ENCODE measurements at regions not wholly inside any gene's neighbourhood (a gene's known extent, or its start where the extent isn't known, plus 50 kb on each side); places are given as distances from the start of the nearest gene placed in this dataset.

DNA sequence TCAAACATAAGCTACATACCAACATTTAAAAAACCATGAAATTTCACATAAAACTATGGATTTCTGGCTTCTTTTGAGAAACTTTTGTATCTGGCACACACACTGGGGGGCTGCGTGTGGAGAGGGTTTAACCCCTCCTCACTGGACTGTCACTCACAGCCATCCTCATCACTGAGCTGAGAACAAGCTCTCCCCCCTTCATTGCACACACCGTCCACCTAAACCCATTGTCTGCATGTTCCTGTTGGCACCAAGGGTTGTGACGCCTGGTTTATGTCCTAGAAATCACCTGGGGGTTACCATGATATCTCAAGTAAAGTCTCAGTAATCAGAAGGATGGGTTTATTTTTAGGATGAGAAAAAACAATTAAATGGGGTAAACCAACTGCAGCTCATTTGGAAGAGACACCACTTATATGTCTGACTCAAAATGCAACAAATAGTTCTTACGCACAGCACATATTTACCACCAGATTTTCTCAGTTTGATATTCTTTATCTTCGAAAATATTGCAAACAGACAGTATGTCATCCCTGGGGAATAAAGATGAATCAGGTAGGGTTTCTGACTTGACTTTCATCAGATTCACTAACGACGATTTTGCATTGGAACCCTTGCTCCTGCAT lies 218.5 kb upstream of the KLF6 start:
- no peak for DNase-seq (ENCODE audit: low spot score)

DNA sequence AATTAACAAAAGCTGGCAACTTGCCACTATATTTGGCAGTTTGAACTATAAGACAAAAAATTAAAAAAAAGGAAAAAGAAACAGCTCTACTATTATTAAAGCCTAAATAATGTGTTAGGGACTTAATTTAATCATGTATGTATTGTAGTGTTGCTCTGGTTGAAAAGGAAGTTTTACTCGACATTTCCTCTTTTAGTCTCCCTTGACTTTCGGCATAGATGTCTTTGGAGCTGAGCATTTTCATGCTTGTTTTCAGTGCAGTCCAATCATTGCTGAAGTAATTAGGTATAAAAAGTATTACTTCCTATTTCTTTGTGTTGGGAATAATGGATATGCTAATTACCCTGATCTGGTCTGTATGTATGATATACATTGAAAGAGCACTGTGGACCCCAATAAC lies 216.8 kb upstream of the KLF6 start:
- no peak for DNase-seq (ENCODE audit: low spot score)

DNA sequence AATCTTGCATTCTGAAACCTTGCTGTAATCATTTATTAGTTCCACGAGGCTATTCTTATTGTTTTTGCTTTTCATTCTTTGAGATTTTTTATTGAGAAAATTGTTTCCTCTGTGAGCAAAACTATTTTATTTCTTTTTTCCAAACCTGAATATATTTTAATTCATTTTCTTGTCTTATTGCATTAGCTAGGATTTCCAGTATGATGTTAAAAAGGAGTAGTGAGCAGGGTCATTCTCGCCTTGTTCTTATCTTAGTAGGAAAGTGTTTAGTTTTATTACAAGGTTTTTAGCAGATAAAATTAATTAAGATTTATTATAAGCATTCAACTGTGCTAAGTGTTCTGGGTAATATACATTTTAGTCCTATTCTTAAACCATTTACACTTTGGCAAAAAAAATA lies 214.6 kb upstream of the KLF6 start:
- no peak for DNase-seq (ENCODE audit: low spot score)

DNA sequence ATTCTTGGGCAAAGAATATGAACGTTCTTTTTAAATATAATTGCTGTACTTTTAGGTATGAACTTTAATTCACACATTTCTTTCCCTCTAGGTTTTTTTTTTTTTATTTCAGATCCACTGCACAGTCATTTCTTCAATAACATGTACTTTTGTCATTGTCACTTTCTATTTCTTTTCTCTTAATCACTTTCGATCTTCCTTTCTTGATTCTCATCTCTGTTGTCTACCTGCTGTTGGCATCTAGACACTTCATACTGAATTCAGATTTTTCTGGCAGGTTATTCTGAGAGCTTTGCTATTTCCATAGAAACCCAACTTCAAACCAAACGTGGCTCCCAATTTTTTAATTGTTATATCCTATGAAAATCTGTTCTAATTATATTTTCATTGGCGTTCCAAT lies 211.7 kb upstream of the KLF6 start:
- no peak for DNase-seq (ENCODE audit: low spot score)

DNA sequence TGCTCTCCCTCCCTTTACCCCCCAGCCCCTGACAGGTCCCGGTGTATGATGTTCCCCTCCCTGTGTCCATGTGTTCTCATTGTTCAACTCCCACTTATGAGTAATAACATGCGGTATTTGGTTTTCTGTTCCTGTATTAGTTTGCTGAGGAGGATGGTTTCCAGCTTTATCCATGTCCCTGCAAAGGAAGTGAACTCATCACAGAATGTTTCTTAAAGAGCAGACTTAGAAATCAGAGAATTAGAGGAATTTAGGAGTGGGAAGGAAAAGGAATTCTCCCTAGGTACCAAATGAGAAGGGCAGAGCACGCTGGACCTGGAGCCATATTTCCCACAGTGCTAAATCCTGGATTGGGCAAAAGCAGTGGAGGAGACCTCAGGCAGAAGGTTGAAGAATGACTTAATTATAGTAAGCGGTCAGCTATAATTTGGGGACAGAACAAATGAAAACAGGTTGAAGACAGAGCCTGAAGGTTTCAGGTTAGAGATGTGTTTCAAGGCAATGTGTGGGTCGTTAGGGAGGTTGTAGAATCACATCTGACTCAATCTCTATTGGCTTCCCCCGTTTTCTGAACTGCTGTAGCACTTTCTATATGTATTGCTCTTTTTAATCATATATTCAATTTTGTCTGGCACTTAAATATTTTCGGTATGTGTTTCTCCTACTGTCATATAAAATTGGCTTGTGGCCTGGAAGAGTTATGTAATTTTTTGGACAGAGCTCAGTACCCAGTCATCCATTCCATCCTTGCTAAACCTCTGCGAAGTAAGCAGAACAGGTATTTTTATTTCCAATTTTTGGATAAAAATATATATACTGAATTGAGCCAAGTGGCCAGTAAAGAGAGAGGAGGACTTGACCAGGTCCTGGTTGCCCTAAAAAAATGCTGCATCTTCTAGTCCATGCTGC lies 210.5 kb upstream of the KLF6 start:
- DNase-seq (ENCODE audit: low spot score), result no peak

DNA sequence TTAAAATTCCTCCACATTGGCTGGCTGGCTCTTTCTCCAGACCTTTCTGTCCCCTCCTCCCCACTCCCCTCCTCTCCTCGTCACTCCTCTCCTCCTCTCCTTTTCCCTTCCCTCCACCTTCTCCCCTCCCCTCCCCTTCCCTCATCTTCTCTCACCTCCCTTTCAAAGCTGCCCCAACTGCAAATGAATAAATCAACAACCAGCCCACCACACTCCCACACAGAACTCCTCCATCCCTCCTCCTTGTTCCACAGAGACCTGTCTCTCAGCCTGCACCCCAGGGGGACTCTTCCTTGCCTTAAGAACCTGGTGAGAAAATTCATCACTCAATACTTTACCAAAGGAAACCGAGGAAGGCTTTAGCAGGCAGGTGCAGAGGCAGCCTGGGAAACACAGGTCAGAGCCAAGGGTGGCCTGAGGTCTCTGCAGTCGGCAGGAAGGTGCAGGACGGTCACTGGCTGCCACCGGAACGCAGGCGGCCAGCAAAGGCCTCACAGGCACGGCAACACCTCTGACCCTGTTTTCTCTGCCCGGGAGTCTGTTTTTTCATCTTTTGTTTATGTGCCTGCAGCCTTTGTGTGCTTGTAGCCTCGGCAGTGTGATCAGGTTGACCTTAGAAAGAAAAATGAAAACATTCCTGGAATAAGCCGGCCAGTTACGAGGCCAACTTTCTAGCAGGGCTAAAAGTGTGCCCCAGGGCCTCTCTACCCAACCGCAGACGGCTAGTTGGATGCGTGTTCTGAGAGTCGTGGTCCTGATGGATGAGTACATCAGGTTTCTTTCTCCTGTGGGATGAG lies 207.6 kb upstream of the KLF6 start:
- no peak for DNase-seq (ENCODE audit: low spot score)

DNA sequence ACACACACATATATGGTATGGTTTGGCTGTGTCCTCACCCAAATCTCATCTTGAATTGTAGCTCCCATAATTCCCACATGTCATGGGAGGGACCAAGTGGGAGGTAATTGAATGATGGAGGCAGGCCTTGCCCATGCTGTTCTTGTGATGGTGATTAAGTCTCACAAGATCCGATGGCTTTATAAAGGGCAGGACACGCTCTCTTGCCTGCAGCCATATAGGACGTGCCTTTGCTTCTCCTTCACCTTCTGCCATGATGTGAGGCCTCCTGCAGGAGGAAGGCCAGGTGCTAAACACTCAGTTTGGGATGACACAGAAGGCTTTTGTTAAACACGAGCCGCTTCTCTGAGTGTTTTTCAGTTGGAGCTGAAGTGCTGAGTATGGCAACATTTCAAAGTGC lies 205.3 kb upstream of the KLF6 start:
- no peak for DNase-seq (ENCODE audit: low spot score)

DNA sequence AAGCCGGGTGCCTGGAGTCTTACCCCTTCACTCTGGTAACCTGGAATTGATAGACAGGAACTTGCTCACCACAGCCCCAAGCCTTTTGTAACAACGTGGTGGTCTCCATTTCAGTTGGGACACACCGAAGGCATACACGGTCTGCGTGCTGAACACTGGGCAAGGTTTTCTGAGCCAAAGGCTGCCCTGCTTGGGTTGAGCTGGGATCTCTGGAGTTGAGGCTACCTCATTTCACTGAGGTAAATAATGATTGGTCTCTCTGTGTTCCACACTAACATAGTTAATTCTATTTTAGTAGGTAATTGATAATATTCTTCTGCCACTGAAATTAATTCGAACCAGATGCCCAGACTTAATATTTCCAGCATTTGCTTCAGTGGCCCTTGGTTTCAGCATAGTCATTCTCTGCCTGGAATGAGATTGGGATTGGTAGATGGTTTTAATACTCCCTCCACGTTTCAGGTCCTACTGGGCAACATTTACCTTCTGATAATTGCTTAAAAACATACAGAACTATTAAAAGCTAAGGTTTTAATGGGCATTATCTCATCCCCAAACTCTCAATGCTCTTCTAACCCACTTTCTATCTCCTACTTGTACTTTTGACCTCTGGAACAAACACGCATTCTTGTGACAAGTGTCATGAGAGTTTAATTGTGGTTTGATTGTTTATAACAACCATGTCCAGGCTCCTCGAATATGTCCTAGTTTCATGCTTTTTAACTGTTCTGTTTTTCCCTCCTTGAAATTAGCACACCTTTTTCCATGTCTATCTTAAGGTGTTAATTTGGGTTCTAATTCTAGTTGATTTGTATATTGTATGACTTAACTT lies 202.3 kb upstream of the KLF6 start:
- DNase-seq (ENCODE audit: low spot score), result peak; percentile 60

DNA sequence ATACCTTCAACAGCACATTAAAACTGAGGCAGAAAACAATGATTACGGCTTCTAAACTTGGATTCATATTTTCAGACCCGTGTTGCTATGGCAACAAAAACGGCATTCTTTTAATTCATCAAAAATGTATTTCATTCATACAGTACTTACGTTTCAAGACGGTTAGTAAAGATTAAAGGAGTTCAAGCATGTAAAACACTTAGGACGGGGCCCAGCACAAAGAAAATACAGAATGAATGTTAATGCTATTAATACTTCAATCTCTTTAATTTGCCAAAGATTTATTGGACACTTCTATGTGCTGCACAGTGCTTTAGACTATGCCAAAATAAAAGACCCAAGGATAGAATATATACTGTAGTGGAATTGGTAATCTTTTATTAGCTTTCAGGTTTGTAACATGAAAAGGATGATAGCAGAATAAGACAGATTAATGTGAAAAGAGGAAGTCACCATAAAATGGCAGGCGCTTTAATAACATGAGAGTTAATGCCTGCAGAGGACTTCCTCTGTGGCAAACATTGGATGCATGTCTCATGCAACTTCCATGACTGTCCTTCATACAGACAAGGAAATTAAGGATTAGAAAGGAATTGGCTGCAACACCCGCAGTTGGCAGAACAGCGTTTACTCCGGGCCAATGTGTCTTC lies 201.6 kb upstream of the KLF6 start:
- DNase-seq (ENCODE audit: low spot score), result no peak

DNA sequence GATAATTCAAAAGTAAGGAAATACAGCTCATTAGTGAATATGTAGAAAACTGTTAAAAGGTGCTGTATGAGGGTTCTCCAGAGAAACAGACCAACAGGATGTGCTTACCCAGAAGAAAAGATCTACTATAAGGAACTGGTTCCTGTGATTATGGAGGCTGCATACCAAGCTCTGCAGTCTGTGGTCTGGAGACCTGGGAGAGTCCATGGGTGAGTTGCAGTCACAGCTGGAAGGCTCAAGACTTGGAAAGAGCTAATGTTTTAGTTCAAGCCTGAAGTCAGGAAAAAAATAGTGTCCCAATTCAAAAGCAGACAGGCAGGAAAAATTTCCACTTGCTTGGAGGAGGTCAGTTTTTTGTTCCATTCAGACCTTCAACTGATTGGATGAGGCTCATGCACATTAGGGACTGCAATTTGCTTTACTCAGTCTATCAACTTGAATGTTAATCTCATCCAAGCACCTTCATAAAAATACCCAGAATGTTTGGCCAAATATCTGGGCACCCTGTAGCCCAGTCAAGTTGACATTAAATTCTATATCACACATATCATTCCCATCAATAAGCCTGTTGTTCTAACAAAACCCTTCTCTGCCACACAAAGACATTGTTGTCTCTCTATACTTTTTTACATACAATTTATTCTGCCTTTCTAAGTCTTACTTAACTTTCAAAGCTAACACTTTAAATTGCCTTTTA lies 197.9 kb upstream of the KLF6 start:
- no peak for DNase-seq (ENCODE audit: low spot score)

DNA sequence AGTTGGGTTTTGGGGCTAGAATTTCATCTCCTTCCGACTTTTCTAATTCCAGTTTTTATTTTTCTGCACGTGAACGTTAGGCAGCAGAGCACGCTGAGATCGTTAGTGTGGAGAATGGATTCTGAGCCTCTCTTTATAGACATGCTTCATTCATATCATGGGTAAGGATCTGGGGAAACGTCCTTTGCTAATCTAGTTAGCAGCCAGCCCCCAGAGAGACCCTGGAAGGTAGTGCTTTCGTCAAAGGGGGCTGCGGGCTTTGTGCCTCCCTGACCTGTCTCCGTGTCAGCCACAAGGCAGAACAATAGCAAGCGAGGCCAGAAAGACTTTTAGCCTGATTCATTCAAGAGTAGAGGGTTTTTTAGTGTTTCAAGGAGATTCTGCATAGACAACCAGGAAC lies 196.3 kb upstream of the KLF6 start:
- DNase-seq (ENCODE audit: low spot score), result no peak

DNA sequence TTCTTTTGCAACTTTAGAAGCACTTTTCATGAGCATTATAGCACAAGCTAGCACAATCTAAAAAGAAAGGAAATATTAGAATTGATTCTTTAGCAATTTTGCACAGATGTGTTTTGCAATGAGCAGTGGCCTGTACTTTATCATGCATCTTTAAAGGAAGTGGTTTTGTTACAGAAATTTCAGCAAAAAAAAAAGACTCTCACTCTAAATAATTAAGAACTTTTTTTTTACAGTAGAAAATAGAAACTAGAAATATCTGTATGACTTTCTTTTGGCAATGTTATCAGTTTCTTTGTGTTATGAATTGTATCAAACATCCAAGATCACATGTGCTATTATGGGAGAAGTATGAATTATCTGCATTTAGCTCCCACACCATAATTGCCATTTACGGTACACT lies 195.7 kb upstream of the KLF6 start:
- DNase-seq (ENCODE audit: low spot score), result no peak

DNA sequence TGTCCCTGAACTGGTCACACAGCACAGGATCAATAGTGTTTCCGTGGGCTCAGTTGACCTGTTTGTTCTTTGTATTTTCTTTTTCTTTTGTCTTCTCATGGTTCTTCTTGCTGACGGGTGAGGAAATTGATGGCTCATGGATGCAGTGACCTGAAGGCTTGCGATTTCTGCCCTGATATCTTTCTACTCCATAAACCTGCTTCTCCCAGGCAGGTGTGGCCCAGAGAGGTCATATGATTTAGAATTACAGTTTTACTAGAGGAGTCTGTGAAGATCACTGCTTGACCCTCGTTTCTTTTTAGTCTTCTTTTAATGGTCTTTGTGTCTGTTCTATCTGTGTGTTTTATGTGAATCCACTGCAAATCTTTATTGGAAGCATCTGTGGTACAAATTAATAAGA lies 195.1 kb upstream of the KLF6 start:
- no peak for DNase-seq (ENCODE audit: low spot score)

DNA sequence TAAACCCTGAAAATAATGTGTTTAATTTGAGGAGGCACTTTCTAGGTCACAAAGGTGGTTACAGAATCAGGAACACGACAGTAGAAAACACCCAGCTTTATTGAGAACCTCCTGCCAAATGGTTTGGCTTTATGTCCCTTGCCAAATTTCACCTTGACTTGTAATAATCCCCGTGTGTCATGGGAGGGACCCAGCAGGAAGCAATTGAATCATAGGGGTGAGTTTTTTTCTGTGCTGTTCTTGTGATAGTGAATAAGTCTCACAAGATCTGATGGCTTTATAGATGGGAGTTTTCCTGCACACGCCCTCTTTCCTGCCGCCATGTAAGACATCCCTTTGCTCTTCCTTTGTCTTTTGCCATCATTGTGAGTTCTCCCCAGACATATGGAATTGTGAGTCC lies 193.8 kb upstream of the KLF6 start:
- no peak for DNase-seq (ENCODE audit: low spot score)

DNA sequence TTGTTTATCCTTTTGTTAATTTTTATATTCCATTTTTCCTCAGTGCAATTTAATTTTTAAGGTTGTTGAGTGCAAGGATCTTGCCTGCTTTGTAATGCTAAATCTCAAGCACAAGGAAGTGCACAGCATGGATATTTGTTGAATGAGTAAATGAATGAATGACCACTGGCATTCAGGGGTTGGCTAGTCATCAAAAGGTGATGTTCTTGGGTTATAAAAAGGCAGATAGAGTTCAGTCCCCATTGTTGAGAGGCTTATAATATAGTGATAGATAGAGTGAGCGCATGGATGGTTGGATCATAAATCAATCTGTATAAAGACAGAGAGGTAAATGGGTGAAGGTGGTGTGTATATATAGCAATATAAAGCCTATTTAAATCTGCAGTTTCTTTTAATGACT lies 193.2 kb upstream of the KLF6 start:
- no peak for DNase-seq (ENCODE audit: low spot score)

DNA sequence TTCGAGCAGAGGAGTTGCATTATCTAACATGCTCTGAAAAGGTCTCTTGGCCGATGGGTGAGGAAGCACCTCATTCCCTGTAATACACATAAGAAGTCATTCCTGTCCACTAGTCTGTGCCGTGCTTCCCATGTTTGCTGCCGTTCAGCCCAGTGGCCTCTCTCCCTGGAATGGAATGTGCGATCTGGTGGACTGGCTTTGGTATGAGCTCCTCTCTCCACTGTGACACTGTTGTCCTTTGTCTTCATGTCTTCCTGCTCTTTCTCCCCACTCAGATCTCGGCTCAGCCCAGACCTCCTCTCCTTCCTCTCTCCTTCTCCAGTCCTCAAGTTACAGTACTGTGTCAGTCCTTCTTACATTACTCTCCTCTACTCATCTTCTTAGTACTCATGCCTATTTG lies 192.8 kb upstream of the KLF6 start:
- DNase-seq (ENCODE audit: low spot score), result no peak

DNA sequence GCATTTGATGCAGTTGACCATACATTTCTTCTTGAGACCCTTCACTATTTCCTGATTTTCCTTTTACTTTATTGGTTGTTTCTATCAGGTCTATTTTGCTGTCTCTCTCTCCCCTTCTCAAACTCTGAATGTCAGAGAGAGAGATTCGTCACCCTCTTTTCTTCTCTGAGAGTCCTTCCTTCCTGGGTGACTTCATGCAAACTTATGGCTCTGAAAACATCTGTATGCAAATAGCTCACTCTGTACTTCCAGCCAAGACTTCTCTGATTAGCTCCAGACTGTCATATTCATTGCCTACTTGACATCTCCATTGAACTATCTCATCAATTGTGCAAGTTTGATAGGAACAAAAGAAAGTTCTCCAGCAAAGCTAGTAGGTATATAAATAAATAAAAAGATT lies 191.7 kb upstream of the KLF6 start:
- DNase-seq (ENCODE audit: low spot score), result no peak

DNA sequence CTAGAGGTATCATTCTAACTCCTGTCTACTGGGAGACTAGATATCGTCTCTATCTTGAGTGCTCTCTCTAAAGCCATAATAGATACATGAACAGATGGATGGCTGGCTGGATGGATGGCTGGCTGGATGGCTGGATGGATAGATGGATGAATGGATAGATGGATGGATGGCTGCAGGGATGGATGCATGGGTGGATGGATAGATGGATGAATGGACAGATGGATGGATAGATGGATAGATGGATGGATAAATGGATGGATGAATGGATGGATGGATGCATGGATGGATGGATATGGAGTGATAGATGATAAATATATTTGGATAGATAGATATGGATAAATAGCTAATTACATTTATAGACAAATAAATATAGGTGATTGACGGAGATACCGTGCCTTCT lies 191.2 kb upstream of the KLF6 start:
- DNase-seq (ENCODE audit: low spot score), result no peak

DNA sequence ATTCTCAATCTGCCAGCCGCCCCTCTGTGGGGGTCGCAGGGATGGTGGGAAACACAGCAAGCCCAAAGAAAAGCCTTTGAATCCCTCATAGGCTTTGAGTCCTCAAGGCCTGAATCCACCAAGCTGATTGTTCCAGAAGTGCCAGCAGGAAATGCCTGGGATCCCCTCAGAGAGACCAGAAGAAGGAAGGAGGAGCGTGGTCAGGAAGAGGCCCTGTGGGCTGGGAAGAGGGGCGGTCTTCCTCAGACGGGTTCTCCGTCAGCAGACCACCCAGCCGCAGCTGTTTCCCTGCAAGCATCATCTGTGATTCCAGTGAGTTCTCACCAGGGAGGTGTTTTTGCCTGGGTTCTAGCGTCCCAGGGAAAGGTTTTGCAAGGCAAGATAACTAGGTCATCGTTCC lies 190.0 kb upstream of the KLF6 start:
- no peak for DNase-seq (ENCODE audit: low spot score)

DNA sequence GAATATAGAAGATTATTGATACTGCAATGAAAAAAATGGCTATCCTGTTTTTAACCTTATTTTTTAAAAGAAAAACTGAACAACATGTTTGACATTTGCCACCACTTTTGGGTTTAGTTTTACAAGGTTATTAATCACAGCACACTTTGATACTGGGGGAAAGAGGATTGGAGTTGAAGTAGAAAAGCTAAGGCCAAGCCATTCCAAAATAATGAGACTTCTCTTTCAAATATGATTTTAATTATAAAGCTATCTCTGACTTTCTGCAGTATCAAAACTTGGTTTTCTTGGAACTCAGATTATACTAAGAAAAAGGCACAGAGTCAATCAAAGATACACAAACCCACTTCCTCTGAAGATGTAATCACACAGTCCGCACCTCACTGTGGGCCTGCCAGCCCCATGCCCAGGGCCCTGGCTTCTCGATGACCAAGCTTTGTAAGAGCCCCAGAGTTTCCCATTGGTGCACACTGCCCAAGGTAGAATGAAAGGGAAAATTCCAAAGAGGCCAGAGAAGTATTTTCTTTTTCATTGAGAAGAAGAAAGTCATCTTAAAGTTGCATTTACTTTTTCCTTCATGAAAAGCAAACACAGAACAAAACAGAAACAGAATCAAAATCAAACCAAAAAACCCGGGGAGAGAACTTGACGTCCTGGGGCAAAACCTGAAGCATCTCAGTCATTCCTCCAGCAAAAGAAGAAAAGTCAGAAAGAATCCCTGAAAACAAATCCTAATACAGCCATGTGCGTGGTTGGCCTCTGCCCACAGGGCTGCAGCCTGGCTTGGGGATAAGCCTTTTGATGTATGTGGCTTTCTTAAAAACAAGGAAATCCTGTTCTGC lies 187.7 kb upstream of the KLF6 start:
- DNase-seq (ENCODE audit: low spot score), result no peak
